Chondrocyte (in vitro differentiated cells): ENCODE measurements at regions not wholly inside any gene's neighbourhood (a gene's known extent, or its start where the extent isn't known, plus 50 kb on each side); places are given as distances from the start of the nearest gene placed in this dataset.
"Not testable (repeated sequence)": the region's sequence is repeated elsewhere in the genome, so short reads cannot be mapped to it uniquely, and the experiment has no call there.

Source experiments
- DNase-seq: peaks from one replicate; pipeline ENCODE4 v3.0.0; 2021; ENCODE audit warnings: mixed read lengths, low spot score
- H3K27ac Mint-ChIP-seq: one replicate; pipeline ENCODE4 v1.8.0; 2021; ENCODE audit warnings: mild to moderate bottlenecking, moderate library complexity, mixed read lengths; ENCODE audit not compliant: unreplicated experiment
- H3K27me3 Mint-ChIP-seq: 2 replicates; pipeline ENCODE4 v1.8.0; 2021; ENCODE audit warnings: low read depth, mixed read lengths
- H3K36me3 Mint-ChIP-seq: 2 replicates; pipeline ENCODE4 v1.8.0; 2021; ENCODE audit warnings: low read depth, mixed read lengths
- H3K4me1 Mint-ChIP-seq: 2 replicates; pipeline ENCODE4 v1.8.0; 2021; ENCODE audit warnings: low read depth, mild to moderate bottlenecking, mixed read lengths
- H3K4me3 Mint-ChIP-seq: one replicate; pipeline ENCODE4 v1.8.0; 2021; ENCODE audit warnings: mild to moderate bottlenecking, moderate library complexity, mixed read lengths; ENCODE audit not compliant: unreplicated experiment
- H3K9me3 Mint-ChIP-seq: 2 replicates; pipeline ENCODE4 v1.8.0; 2021; ENCODE audit warnings: low read depth, mixed read lengths
- CTCF ChIP-seq: fragments of 200-600 bp; sonication (generic); IDR thresholded peaks from 2 replicates; pipeline ENCODE4 v1.5.0; 2021; ENCODE audit warnings: antibody characterized with exemption, mild to moderate bottlenecking, moderate library complexity

- Mint-ChIP-seq H3K4me3 (no peak overlapping the region), H3K27me3 (peaks cover 2% of the 10 kb centered on the region), H3K4me1 (no peaks in the 10 kb centered on the region), H3K9me3 (no peaks in the 10 kb centered on the region), H3K36me3 (no peaks in the 10 kb centered on the region), H3K27ac (no peak overlapping the region)
- TF ChIP-seq CTCF: no peak
- no peak for DNase-seq
These were observed 244.9 kb downstream of the SP3 start for GRCh38 chr2:173720306-173720705.

GRCh38 chr2:173734797-173735196, 230.4 kb downstream of the SP3 start:
- no peak overlapping the region for H3K4me3 Mint-ChIP-seq
- peaks cover 2% of the 10 kb centered on the region for H3K27me3 Mint-ChIP-seq
- no peaks in the 10 kb centered on the region for H3K36me3 Mint-ChIP-seq
- no peak for TF ChIP-seq CTCF
- H3K9me3 Mint-ChIP-seq: peaks cover 6% of the 10 kb centered on the region
- no peak overlapping the region for H3K27ac Mint-ChIP-seq
- DNase-seq: no peak
- peaks cover 6% of the 10 kb centered on the region for H3K4me1 Mint-ChIP-seq

GRCh38 chr2:173737954-173738575, 227.1 kb downstream of the SP3 start:
- H3K36me3 Mint-ChIP-seq, H3K4me3 Mint-ChIP-seq, DNase-seq, H3K27ac Mint-ChIP-seq, H3K27me3 Mint-ChIP-seq, H3K4me1 Mint-ChIP-seq, H3K9me3 Mint-ChIP-seq: not testable (repeated sequence)

- no peak for DNase-seq
- Mint-ChIP-seq H3K9me3 (peaks cover 3% of the 10 kb centered on the region), H3K27me3 (peaks cover 2% of the 10 kb centered on the region), H3K36me3 (no peaks in the 10 kb centered on the region), H3K4me3 (no peak overlapping the region), H3K27ac (no peak overlapping the region), H3K4me1 (peaks cover 6% of the 10 kb centered on the region)
- TF ChIP-seq CTCF: no peak
These were observed 226.2 kb downstream of the SP3 start for GRCh38 chr2:173739006-173739405.

GRCh38 chr2:173740639-173741038, 224.5 kb downstream of the SP3 start:
- no peak for TF ChIP-seq CTCF
- Mint-ChIP-seq H3K4me1 (no peaks in the 10 kb centered on the region), H3K36me3 (no peaks in the 10 kb centered on the region), H3K27ac (no peak overlapping the region), H3K27me3 (peaks cover 2% of the 10 kb centered on the region), H3K4me3 (no peak overlapping the region), H3K9me3 (peaks cover 3% of the 10 kb centered on the region)
- no peak for DNase-seq

- no peaks in the 10 kb centered on the region for H3K4me1 Mint-ChIP-seq
- H3K27me3 Mint-ChIP-seq: peaks cover 2% of the 10 kb centered on the region
- H3K36me3 Mint-ChIP-seq: no peaks in the 10 kb centered on the region
- no peak overlapping the region for H3K27ac Mint-ChIP-seq
- DNase-seq: no peak
- no peak for TF ChIP-seq CTCF
- H3K9me3 Mint-ChIP-seq: peaks cover 3% of the 10 kb centered on the region
- H3K4me3 Mint-ChIP-seq: no peak overlapping the region
These were observed 223.4 kb downstream of the SP3 start for GRCh38 chr2:173741759-173742158.
